Uterus (tissue), 3 donors: ENCODE measurements at regions not wholly inside any gene's neighbourhood (a gene's known extent, or its start where the extent isn't known, plus 50 kb on each side); places are given as distances from the start of the nearest gene placed in this dataset.

Source experiments
- DNase-seq, 2 donors: peaks; one replicate each; pipeline ENCODE4 v3.0.0-alpha.2; 2019 to 2020
- H3K27ac ChIP-seq, 2 donors: fragments of 200-600 bp; sonication (generic); 1 replicate in 1 of 2; 2 replicates in 1 of 2; pipeline ENCODE4 v1.5.1; 2016 to 2018
- H3K27me3 ChIP-seq, 2 donors: fragments of 200-600 bp; sonication (generic); one replicate each; pipeline ENCODE4 v1.5.1; 2018 to 2019; ENCODE audit warnings: control low read depth in 1 of 2
- H3K36me3 ChIP-seq, 2 donors: fragments of 200-600 bp; sonication (generic); one replicate each; pipeline ENCODE4 v1.5.1; 2019; ENCODE audit warnings: control low read depth in 1 of 2
- H3K4me1 ChIP-seq, 2 donors: fragments of 200-600 bp; sonication (generic); one replicate each; pipeline ENCODE4 v1.5.1; 2018 to 2019; ENCODE audit warnings: control low read depth in 1 of 2
- H3K4me3 ChIP-seq, 2 donors: fragments of 200-600 bp; sonication (generic); 1 replicate in 1 of 2; 2 replicates in 1 of 2; pipeline ENCODE4 v1.5.1; 2018 to 2019; ENCODE audit warnings: mild to moderate bottlenecking in 1 of 2
- H3K9me3 ChIP-seq, 2 donors: fragments of 200-600 bp; sonication (generic); one replicate each; pipeline ENCODE4 v1.5.1; 2019; ENCODE audit warnings: control low read depth in 1 of 2
- CTCF ChIP-seq, 4 experiments: fragments of 200-600 bp in 2 of 4; fragments of 450-650 bp in 2 of 4; sonication (generic) in 2 of 4; IDR thresholded peaks; one replicate each; pipeline ENCODE4 v1.5.1; 2016 to 2019; ENCODE audit warnings: antibody characterized with exemption in 4 of 4, mild to moderate bottlenecking in 2 of 4, moderate library complexity in 1 of 4
- POLR2A ChIP-seq, 2 donors: fragments of 450-650 bp; IDR thresholded peaks; one replicate each; pipeline ENCODE4 v1.6.1; 2016; ENCODE audit warnings: antibody characterized with exemption in 2 of 2, mild to moderate bottlenecking in 1 of 2, moderate library complexity in 1 of 2
- intact Hi-C: fragments of 100-400 bp; cut with DNase I; formaldehyde crosslinking; loops from one replicate; pipeline ENCODE4 v1.15.1; 2023; ENCODE audit warnings: low total_unique reads
- donor health status: DM: yes; HTN: yes; CAD: no.

GRCh38 chr9:86639899-86640379 is 285.7 kb upstream of the TUT7 start:
- H3K4me1 ChIP-seq: no peaks in the 10 kb centered on the region
- peak overlapping the region; percentile 49 to 56 for H3K27ac ChIP-seq
- no peaks in the 10 kb centered on the region for H3K9me3 ChIP-seq
- H3K36me3 ChIP-seq: no peaks in the 10 kb centered on the region
- H3K27me3 ChIP-seq: no peaks in the 10 kb centered on the region
- intact Hi-C loops: no loop called here
- DNase-seq: no peak
- TF ChIP-seq POLR2A (IDR thresholded peaks at IDR 0.05) (no peak), CTCF (IDR thresholded peaks at IDR 0.05) (no peak)
- H3K4me3 ChIP-seq: no peak overlapping the region

DNA sequence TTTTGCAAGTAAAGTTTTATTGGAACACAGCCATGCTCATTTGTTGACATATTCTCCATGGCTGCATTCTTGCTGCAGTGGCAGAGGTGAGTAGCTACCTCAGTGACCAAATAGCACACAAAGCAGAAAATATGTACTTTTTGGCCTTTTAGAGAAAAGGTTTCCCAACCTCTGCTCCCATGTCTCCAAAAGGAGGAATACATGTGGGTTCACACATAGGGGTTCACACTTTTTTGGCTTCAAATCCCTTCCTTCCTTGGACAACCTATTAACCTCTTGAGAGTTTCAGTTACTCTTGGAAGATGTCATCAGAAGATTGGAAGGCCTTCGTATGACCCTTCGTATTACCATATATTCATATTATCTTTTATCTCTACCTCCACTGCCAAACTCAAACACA is 285.1 kb upstream of the TUT7 start:
- Histone ChIP-seq H3K4me1 (no peaks in the 10 kb centered on the region), H3K9me3 (no peaks in the 10 kb centered on the region), H3K4me3 (no peak overlapping the region), H3K27me3 (no peaks in the 10 kb centered on the region), H3K27ac (peak overlapping the region; percentile 49 to 56), H3K36me3 (no peaks in the 10 kb centered on the region)
- DNase-seq: no peak
- intact Hi-C loops: no loop called here
- TF ChIP-seq CTCF (IDR thresholded peaks at IDR 0.05) (no peak), POLR2A (IDR thresholded peaks at IDR 0.05) (no peak)

GRCh38 chr9:86638109-86638508 is 283.9 kb upstream of the TUT7 start:
- no peaks in the 10 kb centered on the region for H3K27me3 ChIP-seq
- no peaks in the 10 kb centered on the region for H3K9me3 ChIP-seq
- no peak overlapping the region for H3K4me3 ChIP-seq
- no peaks in the 10 kb centered on the region for H3K4me1 ChIP-seq
- H3K27ac ChIP-seq: no peak overlapping the region
- H3K36me3 ChIP-seq: no peaks in the 10 kb centered on the region
- intact Hi-C loops: no loop called here
- DNase-seq: no peak
- TF ChIP-seq CTCF (IDR thresholded peaks at IDR 0.05) (no peak), POLR2A (IDR thresholded peaks at IDR 0.05) (no peak)

DNA sequence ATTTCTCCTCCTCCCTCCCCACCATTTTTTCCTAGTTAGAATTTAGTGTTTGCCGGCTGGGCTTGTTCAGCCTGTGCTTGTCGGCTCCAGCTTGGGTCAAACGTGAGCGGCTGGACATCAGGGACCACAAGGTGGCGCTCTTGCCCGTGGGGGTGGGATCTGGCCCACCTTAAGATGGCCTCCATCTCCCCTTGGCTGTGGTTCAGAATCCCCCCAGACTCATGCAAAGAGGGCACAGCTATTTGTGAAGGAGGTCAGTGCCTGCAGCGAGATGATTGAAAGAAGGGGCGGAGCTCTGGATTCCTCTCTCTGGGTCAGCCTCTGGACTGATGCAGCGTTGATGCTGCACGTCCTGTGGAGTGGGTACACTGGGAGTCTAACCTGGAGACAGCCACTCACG is 283.3 kb upstream of the TUT7 start:
- no peak overlapping the region for H3K27ac ChIP-seq
- intact Hi-C loops: no loop called here
- no peaks in the 10 kb centered on the region for H3K4me1 ChIP-seq
- TF ChIP-seq CTCF (IDR thresholded peaks at IDR 0.05) (peak; percentile 11 to 41 (median 32)), POLR2A (IDR thresholded peaks at IDR 0.05) (no peak)
- no peaks in the 10 kb centered on the region for H3K27me3 ChIP-seq
- H3K9me3 ChIP-seq: no peaks in the 10 kb centered on the region
- H3K4me3 ChIP-seq: no peak overlapping the region
- no peaks in the 10 kb centered on the region for H3K36me3 ChIP-seq
- peak; percentile 28 to 45 for DNase-seq

DNA sequence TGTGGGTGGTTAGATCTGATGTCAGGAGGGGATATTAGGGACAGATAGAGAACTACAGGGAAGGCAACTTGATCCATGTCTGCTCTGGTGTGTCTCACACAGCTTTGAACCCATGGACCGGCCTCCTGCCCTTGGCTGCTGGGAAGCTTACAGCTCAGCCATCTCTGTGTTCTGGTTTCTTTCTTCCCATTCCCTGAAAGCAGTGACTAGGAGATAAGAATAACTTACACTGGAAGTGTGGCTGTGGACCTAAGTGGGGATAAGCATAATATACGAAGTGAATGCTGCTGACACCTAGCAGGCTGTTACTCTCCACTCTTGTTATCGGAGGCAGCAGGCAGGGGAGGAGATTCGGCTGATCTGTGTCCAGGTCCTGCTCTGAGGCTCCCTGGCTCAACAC is 282.3 kb upstream of the TUT7 start:
- H3K27me3 ChIP-seq: no peaks in the 10 kb centered on the region

More for the DNA sequence above, 282.3 kb upstream of the TUT7 start:
- peak; percentile 24 to 32 for DNase-seq
- TF ChIP-seq CTCF (IDR thresholded peaks at IDR 0.05): no peak
- TF ChIP-seq POLR2A (IDR thresholded peaks at IDR 0.05): no peak
- intact Hi-C loops: no loop called here
- Histone ChIP-seq H3K4me3 (no peak overlapping the region), H3K36me3 (no peaks in the 10 kb centered on the region), H3K4me1 (no peaks in the 10 kb centered on the region), H3K9me3 (no peaks in the 10 kb centered on the region), H3K27ac (peak overlapping the region; percentile 23 to 26)
